Inflammatory macrophage (primary cell): ENCODE measurements at regions not wholly inside any gene's neighbourhood (a gene's known extent, or its start where the extent isn't known, plus 50 kb on each side); places are given as distances from the start of the nearest gene placed in this dataset.
"Not testable (repeated sequence)": the region's sequence is repeated elsewhere in the genome, so short reads cannot be mapped to it uniquely, and the experiment has no call there.

Experiments
- DNase-seq, 2 donors: peaks; one replicate each; pipeline ENCODE4 v3.0.0-alpha.2; 2020 to 2022

- DNase-seq: no peak
These were observed 100.4 kb upstream of the SATB2 start for GRCh38 chr2:199558156-199558555.

GRCh38 chr2:199556527-199557285 lies 99.0 kb upstream of the SATB2 start:
- DNase-seq: no peak

GRCh38 chr2:199554026-199554425 lies 96.3 kb upstream of the SATB2 start:
- DNase-seq: no peak

GRCh38 chr2:199552141-199552540 lies 94.4 kb upstream of the SATB2 start:
- DNase-seq: no peak

- no peak for DNase-seq
These were observed 86.0 kb upstream of the SATB2 start for GRCh38 chr2:199543606-199544172.

- DNase-seq: no peak
These were observed 77.9 kb upstream of the SATB2 start for GRCh38 chr2:199535445-199536177.

- DNase-seq: not testable (repeated sequence)
These were observed 76.1 kb upstream of the SATB2 start for GRCh38 chr2:199533873-199534272.

- DNase-seq: no peak
These were observed 69.3 kb upstream of the SATB2 start for GRCh38 chr2:199527071-199527470.

- DNase-seq: no peak
These were observed 67.2 kb upstream of the SATB2 start for GRCh38 chr2:199524689-199525574.

- DNase-seq: no peak
These were observed 51.7 kb upstream of the SATB2 start for GRCh38 chr2:199509403-199509802.
